ENCODE measurements at regions not wholly inside any gene's neighbourhood (a gene's known extent, or its start where the extent isn't known, plus 50 kb on each side); places are given as distances from the start of the nearest gene placed in this dataset.
"Not testable (repeated sequence)": the region's sequence is repeated elsewhere in the genome, so short reads cannot be mapped to it uniquely, and the experiment has no call there.

DNA sequence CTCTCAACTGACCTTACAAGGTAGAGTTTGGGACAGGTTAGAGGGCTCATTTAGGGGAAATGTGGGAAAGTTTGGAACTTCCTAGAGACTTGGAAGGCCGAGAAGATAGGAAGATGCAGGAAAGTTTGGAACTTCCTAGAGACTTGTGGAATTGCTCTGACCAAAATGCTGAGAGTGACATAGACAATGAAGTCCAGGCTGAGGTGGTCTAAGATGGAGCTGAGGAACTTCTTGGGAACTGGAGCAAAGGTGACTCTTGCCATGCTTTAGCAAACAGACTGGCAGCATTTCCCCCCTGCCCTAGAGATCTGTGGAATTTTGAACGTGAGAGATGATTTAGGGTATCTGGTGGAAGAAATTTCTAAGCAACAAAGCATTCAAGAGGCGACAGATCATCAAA lies 258.9 kb upstream of the GULP1 start:
- no peak overlapping the region for H3K27ac ChIP-seq (ENCODE audit: low read length)
- DNase-seq (no peak), ATAC-seq (no peak)
- WGBS, result 49% methylated on average over 3 of the region's 3 CpGs
- no peak overlapping the region for H3K4me3 ChIP-seq (ENCODE audit: low read length)
- no peaks in the 10 kb centered on the region for H3K9me3 ChIP-seq (ENCODE audit: control insufficient read depth, low read length)
- H3K4me1 ChIP-seq (ENCODE audit: control insufficient read depth, insufficient read depth, low read length), result no peaks in the 10 kb centered on the region
- intact Hi-C loops (cut with DNase I), result no loop called here
- H3K27me3 ChIP-seq (ENCODE audit: control insufficient read depth, insufficient read depth), result no peaks in the 10 kb centered on the region

- H3K27me3 ChIP-seq (ENCODE audit: control insufficient read depth, insufficient read depth); H3K27ac ChIP-seq (ENCODE audit: low read length); intact Hi-C loops (cut with DNase I); H3K4me1 ChIP-seq (ENCODE audit: control insufficient read depth, insufficient read depth, low read length); H3K4me3 ChIP-seq (ENCODE audit: low read length); H3K9me3 ChIP-seq (ENCODE audit: control insufficient read depth, low read length); ATAC-seq; DNase-seq: not testable (repeated sequence)
- WGBS, result 71% methylated on average over 1 of the region's 1 CpG
Measured at GRCh38 chr2:188033240-188033639, 258.4 kb upstream of the GULP1 start.

DNA sequence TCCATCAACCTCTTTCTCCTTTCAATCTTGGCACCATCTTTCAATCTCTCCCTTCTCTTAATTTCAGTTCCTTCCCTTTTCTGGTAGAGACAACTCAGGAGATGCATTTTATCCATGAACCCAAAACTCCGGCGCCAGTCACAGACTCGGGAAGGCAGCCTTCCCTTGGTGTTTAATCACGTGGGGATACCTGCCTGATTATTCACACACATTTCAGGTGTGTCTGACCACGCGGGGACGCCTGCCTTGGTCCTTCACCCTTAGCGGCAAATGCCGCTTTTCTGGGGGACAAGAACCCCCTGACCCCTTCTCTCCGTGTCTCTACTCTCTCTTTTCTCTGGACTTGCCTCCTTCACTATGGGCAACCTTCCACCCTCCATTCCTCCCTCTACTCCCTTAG lies 257.6 kb upstream of the GULP1 start:
- ATAC-seq; H3K4me3 ChIP-seq (ENCODE audit: low read length); H3K4me1 ChIP-seq (ENCODE audit: control insufficient read depth, insufficient read depth, low read length); H3K9me3 ChIP-seq (ENCODE audit: control insufficient read depth, low read length); intact Hi-C loops (cut with DNase I); H3K27ac ChIP-seq (ENCODE audit: low read length); H3K27me3 ChIP-seq (ENCODE audit: control insufficient read depth, insufficient read depth): not testable (repeated sequence)
- DNase-seq, result peak in 1 of 3 donors; percentile 21
- WGBS, result 86% methylated on average over 10 of the region's 10 CpGs

DNA sequence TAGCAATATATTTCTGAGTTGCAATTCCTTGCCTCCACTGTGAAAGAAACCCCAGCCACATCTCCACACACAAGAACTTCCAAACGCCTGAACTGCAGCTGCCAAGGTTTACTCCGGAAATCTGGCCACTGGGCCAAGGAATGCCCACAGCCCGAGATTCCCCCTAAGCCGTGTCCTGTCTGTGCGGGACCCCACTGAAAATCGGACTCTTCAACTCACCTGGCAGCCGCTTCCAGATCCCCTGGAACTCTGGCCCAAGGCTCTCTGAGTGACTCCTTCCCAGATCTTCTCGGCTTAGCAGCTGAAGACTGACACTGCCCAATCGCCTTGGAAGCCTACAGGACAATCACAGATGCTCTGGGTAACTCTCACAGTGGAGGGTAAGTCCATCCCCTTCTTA lies 256.3 kb upstream of the GULP1 start:
- intact Hi-C loops (cut with DNase I); ATAC-seq: not testable (repeated sequence)

GRCh38 chr2:188036786-188037185 lies 254.9 kb upstream of the GULP1 start:
- ATAC-seq; H3K27ac ChIP-seq (ENCODE audit: low read length); DNase-seq; intact Hi-C loops (cut with DNase I); H3K9me3 ChIP-seq (ENCODE audit: control insufficient read depth, low read length); H3K4me1 ChIP-seq (ENCODE audit: control insufficient read depth, insufficient read depth, low read length); H3K27me3 ChIP-seq (ENCODE audit: control insufficient read depth, insufficient read depth); H3K4me3 ChIP-seq (ENCODE audit: low read length): not testable (repeated sequence)
- WGBS, result 92% methylated on average over 5 of the region's 5 CpGs

More for the DNA sequence above, 256.3 kb upstream of the GULP1 start:
- H3K9me3 ChIP-seq (ENCODE audit: control insufficient read depth, low read length); H3K27me3 ChIP-seq (ENCODE audit: control insufficient read depth, insufficient read depth); H3K4me3 ChIP-seq (ENCODE audit: low read length); DNase-seq; H3K4me1 ChIP-seq (ENCODE audit: control insufficient read depth, insufficient read depth, low read length); H3K27ac ChIP-seq (ENCODE audit: low read length): not testable (repeated sequence)
- WGBS, result 88% methylated on average over 9 of the region's 9 CpGs

DNA sequence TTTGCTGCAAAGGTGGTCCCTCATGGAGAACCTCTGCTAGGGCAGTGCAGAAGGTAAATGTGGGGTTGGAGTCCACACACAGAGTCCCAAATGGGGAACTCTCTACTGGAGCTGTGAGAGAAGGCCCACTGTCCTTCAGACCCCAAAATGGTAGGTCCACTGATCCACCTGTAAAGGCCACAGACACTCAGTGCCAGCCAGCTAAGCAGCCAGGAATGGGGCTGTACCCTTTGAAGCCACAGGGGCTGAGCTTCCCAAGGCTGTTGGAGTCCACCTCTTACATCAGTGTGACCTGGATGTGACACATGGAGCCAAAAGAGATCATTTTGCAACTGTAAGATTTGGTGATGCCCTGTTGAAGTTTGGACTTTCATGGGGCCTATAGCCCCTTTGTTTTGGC lies 252.4 kb upstream of the GULP1 start:
- H3K27me3 ChIP-seq (ENCODE audit: control insufficient read depth, insufficient read depth), result no peaks in the 10 kb centered on the region
- H3K27ac ChIP-seq (ENCODE audit: low read length), result no peak overlapping the region
- ATAC-seq (no peak), DNase-seq (no peak)
- H3K4me3 ChIP-seq (ENCODE audit: low read length), result no peak overlapping the region
- no peaks in the 10 kb centered on the region for H3K4me1 ChIP-seq (ENCODE audit: control insufficient read depth, insufficient read depth, low read length)
- no peaks in the 10 kb centered on the region for H3K9me3 ChIP-seq (ENCODE audit: control insufficient read depth, low read length)
- intact Hi-C loops (cut with DNase I), result no loop called here

DNA sequence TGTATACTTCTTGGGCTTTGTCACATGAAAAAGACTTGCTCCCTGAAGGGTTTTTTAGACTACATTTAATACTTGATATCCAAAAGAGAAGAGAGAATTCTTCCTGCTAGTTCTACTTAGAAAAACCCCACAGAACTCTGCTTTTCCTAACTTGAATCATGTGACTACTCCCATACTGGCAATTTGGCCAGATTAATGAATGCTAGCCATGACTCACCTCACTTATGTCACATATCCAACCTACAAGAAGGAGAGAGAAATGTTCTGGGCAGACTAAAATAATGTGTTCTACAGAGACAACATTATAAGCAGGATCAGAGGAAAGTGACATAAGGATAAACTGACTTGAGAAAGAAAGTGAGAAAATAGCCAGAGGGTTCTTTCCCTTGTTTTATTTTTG lies 249.3 kb upstream of the GULP1 start:
- Histone ChIP-seq H3K27ac (ENCODE audit: low read length) (no peak overlapping the region), H3K9me3 (ENCODE audit: control insufficient read depth, low read length) (no peaks in the 10 kb centered on the region), H3K4me1 (ENCODE audit: control insufficient read depth, insufficient read depth, low read length) (no peaks in the 10 kb centered on the region), H3K27me3 (ENCODE audit: control insufficient read depth, insufficient read depth) (no peaks in the 10 kb centered on the region), H3K4me3 (ENCODE audit: low read length) (no peak overlapping the region)
- ATAC-seq (no peak), DNase-seq (no peak)
- intact Hi-C loops (cut with DNase I), result no loop called here

DNA sequence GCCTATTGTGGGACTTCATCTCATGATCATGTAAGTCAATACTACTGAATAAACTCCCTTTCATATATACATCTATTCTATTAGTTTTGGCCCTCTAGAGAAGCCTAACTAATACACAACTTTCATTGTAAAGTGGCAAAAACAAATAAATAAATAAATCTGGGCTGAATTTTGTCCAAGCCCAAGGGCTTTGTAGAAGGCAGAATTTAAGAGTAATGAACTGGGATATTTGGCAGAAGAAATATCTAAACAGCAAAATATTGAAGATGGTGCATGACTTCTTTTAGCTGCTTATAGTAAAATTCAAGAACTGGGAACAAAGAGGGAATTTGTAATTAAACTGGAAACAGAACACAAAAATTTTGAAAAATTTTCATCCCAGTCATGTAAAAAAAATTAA lies 246.7 kb upstream of the GULP1 start:
- no peak for ATAC-seq
- no peak overlapping the region for H3K4me3 ChIP-seq (ENCODE audit: low read length)
- no peaks in the 10 kb centered on the region for H3K9me3 ChIP-seq (ENCODE audit: control insufficient read depth, low read length)
- DNase-seq, result no peak
- no peak overlapping the region for H3K27ac ChIP-seq (ENCODE audit: low read length)
- no peaks in the 10 kb centered on the region for H3K27me3 ChIP-seq (ENCODE audit: control insufficient read depth, insufficient read depth)
- intact Hi-C loops (cut with DNase I), result no loop called here
- no peaks in the 10 kb centered on the region for H3K4me1 ChIP-seq (ENCODE audit: control insufficient read depth, insufficient read depth, low read length)

DNA sequence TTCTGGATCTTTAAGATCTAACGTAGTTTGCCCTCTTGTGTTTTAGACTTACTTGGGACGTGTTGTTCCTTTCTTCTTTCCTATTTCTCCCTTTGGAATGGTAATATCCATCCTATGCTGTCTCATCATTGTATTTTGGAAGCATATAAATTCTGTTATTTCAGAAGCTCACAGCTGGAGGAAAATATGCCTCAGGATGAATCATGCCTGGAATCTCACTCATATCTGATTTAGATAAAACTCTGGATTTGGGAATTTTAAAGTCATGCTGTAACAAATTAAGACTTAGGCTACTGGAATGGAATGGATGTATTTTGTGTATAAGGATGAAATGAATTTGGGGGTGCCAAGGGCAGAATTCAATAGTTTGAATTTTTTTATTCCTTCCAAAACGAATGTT lies 245.2 kb upstream of the GULP1 start:
- Histone ChIP-seq H3K4me3 (ENCODE audit: low read length) (no peak overlapping the region), H3K9me3 (ENCODE audit: control insufficient read depth, low read length) (no peaks in the 10 kb centered on the region), H3K27ac (ENCODE audit: low read length) (no peak overlapping the region), H3K4me1 (ENCODE audit: control insufficient read depth, insufficient read depth, low read length) (no peaks in the 10 kb centered on the region), H3K27me3 (ENCODE audit: control insufficient read depth, insufficient read depth) (peaks cover 2% of the 10 kb centered on the region)
- intact Hi-C loops (cut with DNase I), result no loop called here
- 79% methylated on average over 3 of the region's 3 CpGs for WGBS
- DNase-seq, result no peak
- ATAC-seq, result no peak

DNA sequence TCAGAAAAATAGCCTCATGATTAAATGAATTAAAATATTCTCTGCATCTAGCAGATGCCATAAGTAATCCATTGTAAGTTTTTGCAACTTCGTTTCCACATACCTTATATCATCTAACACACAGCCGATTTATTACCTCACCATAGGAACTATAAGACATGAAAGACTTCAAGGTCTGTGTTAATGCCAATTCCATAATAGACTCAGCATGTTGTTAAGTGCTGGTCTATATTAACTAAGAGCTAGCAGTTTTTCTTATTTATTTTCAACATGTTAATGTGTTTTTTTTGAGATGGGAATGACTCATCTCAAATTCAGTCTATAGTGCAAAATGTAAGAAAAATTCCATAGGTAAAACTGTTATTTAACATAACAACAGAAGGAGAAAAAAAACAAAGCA lies 243.9 kb upstream of the GULP1 start:
- Histone ChIP-seq H3K4me3 (ENCODE audit: low read length) (no peak overlapping the region), H3K9me3 (ENCODE audit: control insufficient read depth, low read length) (no peaks in the 10 kb centered on the region), H3K4me1 (ENCODE audit: control insufficient read depth, insufficient read depth, low read length) (no peaks in the 10 kb centered on the region), H3K27ac (ENCODE audit: low read length) (no peak overlapping the region), H3K27me3 (ENCODE audit: control insufficient read depth, insufficient read depth) (peaks cover 2% of the 10 kb centered on the region)
- 79% methylated on average over 2 of the region's 2 CpGs for WGBS
- DNase-seq (no peak), ATAC-seq (no peak)
- intact Hi-C loops (cut with DNase I), result no loop called here

GRCh38 chr2:188050726-188051125 lies 240.9 kb upstream of the GULP1 start:
- DNase-seq, result no peak
- no peaks in the 10 kb centered on the region for H3K4me1 ChIP-seq (ENCODE audit: control insufficient read depth, insufficient read depth, low read length)
- no peak for ATAC-seq
- H3K4me3 ChIP-seq (ENCODE audit: low read length), result no peak overlapping the region
- intact Hi-C loops (cut with DNase I), result no loop called here
- H3K9me3 ChIP-seq (ENCODE audit: control insufficient read depth, low read length), result no peaks in the 10 kb centered on the region
- no peak overlapping the region for H3K27ac ChIP-seq (ENCODE audit: low read length)
- 78% methylated on average over 2 of the region's 2 CpGs for WGBS
- peaks cover 2% of the 10 kb centered on the region for H3K27me3 ChIP-seq (ENCODE audit: control insufficient read depth, insufficient read depth)

DNA sequence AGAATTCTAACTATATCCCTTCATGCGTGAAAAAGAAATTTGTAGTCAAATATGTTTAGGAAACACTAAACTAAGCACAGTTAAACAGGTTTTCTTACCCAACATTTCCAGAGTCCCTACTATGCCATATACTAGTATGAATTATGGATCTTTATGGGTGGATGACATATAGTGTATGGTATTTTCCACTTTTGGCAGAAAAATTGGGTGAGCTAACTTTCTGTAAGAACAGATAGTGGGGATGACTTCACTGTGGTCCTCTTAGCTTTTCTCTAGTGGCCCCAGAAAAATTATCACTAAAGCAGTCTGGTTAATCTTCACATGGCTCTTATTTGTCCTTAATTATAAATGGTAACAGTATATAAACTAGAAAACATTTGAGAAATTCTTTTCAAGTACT lies 240.0 kb upstream of the GULP1 start:
- intact Hi-C loops (cut with DNase I), result no loop called here
- no peak for ATAC-seq
- DNase-seq, result no peak
- H3K4me3 ChIP-seq (ENCODE audit: low read length), result no peak overlapping the region
- H3K9me3 ChIP-seq (ENCODE audit: control insufficient read depth, low read length), result no peaks in the 10 kb centered on the region
- H3K27me3 ChIP-seq (ENCODE audit: control insufficient read depth, insufficient read depth), result peaks cover 2% of the 10 kb centered on the region
- H3K4me1 ChIP-seq (ENCODE audit: control insufficient read depth, insufficient read depth, low read length), result no peaks in the 10 kb centered on the region
- no peak overlapping the region for H3K27ac ChIP-seq (ENCODE audit: low read length)
- WGBS, result 96% methylated on average over 1 of the region's 1 CpG

Measured in right cardiac atrium (tissue), 5 donors.